Hematopoietic multipotent progenitor cell treated with erythropoietin and hydrocortisone succinate and interleukin-3 and kit ligand, for 6 days (in vitro differentiated cells): ENCODE measurements at regions not wholly inside any gene's neighbourhood (a gene's known extent, or its start where the extent isn't known, plus 50 kb on each side); places are given as distances from the start of the nearest gene placed in this dataset.
"Not testable (repeated sequence)": the region's sequence is repeated elsewhere in the genome, so short reads cannot be mapped to it uniquely, and the experiment has no call there.

Experiments
- DNase-seq: peaks from one replicate; pipeline ENCODE4 v3.0.0-alpha.2; 2015

DNA sequence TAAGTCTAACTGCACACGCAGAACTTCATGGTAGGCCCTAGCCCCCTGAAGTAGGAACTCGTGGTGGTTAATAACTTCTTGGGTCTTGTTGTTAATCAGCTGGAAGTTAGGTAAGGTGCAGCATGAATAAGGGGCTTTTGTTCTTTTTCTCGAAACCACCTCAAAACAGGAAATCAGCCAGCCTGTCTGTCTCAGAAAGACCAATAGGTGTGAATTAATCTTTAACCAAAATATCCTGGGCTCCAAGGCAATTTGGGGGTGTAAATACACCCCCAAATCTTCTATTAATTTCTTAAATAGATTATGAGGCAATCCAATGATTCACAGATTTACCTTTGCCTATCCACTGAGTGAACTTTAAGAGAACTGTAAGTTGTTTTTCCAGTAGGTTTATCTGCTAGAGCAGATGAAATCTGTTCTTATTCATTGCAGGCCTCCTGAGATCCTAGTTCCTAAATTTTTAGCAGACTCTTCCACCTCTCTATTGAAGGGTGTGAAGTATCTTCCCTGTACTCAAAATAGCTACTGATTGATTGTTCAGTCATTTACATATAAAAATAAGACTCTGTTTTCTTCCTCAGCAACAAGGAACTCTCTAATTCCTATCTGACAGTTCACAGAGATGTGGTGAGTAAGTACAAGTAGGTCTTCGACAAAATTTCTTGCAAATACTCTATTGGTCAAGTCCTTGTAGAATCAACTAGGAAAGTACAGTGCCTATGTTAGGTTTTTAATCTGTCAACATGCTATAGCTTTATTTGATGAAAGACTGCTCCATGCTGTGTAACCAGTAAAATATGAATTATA lies 427.1 kb upstream of the NOX3 start:
- no peak for DNase-seq

DNA sequence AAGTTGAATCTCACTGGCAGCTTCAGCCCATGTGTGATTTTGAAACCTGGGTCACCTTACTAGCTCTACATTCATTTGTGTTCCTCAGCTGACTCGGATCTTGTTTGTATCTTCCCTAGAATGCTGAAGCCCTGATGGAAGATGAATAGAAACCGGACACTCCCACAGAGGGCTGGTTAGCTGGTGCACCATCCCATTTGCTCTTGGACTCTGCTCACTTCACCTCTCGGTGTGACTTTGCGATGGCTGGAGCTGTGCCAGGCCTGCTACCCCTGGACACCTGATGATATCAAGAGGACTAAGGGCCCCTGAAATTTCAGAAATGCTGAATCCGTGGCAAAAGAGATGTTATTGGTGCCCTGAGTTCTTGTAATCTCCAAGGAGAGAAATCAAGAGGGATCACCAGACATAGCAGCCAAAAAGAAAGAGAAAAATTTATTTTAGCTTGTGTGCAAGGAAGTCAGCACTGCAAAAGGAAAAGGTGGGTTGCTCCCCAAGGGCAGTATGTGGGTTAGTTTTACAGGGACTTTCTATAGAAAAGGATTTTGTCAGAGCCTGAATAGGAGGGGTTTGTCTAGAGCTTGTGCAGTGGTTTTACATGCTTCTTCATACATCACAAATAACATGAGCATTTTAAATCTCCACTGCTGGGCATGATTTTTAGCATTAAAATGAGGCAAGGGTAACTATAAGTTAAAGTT lies 426.3 kb upstream of the NOX3 start:
- no peak for DNase-seq

DNA sequence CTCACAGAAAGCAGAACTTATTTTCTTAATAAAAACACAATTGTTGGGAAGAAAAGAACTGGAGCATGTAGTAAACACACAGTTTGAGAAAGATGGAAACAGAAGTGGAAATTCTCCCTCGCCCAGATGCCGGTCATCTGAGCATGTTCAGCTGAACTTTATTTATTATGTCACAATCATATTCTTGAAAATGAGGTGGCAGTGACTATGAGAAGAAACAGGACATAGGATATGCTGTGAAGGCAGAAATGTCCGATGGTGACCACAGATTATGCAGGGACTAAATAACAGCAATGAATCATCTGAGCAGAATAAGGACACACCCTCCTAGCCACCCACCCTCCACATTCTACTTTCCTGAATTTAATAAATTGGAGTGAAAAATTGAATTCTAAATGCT lies 425.3 kb upstream of the NOX3 start:
- DNase-seq: peak; percentile 45

DNA sequence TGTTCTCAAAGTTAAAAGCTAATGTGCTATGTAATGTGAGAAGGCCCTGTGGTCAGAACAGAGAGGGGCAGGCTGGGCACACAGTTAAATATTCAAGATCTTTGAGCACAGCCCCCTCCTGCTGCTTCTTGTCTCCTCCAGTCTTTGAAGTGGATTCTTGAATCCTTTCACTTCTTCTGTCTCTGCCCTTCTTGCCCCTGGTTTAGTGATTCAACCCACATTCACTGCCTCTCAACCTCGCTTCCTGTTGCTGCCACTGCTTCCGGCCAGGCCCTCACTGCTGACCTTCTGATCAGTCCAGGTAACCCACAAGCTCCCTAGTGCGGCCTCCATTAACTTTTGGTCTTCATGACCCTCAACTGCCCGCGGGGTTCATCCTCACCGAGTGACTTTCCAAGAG lies 417.3 kb upstream of the NOX3 start:
- DNase-seq: no peak

DNA sequence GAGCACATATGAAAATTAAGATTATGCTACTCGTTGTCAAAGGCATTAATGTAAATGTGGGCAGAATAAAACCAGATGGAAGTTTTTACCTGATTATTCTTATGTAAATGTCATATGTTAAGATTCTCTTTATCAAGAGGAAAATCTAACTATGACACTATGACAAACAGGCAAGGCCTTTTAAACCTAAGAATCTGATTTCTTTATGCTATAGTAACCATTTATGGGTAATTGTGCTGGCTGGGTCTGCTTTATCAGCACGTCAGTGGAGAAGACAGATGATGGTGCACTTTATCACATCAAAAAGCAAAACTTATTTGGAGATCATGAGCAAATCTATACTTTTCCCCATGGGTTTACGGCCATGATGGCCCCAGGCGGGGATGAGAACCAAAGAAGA lies 412.0 kb upstream of the NOX3 start:
- no peak for DNase-seq

DNA sequence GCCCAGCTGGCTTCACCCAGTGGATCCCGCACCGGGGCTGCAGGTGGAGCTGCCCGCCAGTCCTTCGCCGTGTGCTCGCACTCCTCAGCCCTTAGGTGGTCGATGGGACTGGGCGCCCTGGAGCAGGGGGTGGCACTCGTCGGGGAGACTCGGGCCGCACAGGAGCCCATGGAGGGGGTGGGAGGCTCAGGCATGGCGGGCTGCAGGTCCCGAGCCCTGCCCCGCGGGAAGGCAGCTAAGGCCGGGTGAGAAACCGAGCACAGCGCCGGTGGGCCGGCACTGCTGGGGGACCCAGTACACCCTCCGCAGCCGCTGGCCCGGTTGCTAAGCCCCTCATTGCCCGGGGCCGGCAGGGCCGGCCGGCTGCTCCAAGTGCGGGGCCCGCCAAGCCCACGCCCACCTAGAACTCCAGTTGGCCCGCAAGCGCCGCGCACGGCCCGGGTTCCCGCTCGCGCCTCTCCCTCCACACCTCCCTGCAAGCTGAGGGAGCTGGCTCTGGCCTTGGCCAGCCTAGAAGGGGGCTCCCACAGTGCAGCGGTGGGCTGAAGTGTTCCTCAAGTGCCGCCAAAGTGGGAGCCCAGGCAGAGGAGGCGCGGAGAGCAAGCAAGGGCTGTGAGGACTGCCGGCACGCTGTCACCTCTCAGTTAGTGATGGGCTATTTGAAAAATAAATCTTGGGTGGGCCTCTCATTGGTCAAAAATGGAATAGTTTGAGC lies 411.2 kb upstream of the NOX3 start:
- not testable (repeated sequence) for DNase-seq

DNA sequence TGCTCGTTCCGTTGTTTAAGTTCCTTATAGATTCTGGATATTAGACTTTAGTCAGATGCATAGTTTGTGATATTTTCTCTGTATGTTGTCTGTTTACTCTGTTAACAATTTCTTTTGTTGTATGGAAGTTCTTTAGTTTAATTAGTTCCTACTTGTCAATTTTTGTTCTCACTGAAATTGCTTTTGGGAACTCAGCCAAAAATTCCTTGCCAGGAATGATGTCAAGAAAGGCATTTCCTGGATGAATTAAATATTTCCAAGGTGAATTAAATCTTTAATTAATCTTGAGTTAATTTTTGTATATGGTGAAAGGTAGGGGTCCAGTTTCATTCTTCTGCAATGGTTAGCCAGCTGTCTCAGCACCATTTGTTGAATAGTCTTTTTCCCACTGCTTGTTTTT lies 406.2 kb upstream of the NOX3 start:
- no peak for DNase-seq

DNA sequence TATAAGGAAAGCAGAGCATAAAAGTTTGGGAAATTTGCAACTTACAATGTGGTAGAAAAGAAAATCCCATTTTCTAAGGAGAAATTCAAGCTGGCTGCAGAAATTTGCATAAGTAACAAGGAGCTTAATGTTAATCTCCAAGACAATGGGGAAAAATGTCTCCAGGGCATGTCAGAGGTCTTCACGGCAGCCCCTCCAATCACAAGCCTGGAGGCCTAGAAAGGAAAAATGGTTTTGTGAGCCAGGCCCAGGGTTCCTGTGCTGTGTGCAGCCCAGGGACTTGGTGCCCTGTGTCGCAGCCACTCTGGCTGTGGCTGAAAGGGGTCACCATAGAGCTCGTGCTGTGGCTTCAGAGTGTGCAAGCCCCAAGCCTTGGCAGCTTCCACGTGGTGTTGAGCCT lies 403.3 kb upstream of the NOX3 start:
- DNase-seq: not testable (repeated sequence)

DNA sequence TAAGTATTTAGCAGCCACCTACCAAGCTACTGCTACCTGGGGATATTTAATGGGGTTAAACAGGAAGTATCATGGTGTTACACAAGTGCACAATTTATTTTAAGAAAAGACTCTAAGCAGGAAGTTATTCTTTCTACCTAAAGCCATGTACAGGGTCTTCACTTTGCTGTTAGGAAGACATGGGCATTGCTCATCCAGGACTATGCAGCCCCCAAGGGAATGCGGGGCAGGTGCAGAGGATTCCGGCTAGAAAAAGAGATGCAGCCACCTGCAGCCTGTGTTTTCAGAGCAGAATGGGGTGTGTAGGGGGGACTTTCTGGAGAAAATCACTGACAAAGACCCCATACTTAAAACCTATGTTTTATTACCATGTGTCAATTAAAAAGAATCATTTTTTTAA lies 399.1 kb upstream of the NOX3 start:
- DNase-seq: no peak

DNA sequence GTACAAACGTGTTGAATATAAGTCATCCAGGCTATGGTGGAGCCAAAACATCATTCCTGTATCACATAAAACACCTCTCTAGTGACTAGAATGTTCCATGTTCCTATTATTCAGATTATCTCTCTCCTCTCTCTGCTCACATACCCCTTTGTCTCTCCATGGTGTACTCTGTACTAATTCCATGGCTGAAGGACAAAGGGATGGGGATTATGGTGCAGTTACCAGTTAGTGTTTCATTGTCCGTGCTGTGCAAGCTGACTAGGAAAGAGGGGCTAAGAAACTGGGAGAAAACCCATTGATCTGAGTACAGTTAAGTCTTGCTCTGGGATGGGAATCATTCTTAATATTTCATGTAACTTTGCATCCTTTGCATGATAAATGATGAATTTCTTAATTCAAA lies 397.4 kb upstream of the NOX3 start:
- no peak for DNase-seq

DNA sequence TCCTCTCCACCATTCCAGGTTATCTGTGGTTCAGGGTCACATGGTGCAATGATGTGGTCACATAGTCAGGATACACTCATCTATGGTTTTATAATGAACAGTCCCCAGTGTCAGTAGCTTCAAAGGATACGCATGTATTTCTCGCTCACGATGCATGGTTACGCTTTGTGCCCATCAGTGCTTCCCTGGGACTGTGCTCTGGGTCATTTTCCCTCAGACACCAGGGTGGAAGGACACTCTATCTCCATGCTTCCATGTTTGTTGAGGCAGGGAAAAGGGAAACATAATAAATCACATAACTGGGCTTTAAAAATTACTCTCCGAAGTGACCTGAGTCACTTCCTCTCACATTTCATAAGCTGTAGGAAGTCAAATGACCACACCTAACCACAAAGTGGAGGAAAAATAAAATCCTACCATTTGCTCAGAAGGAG lies 394.8 kb upstream of the NOX3 start:
- no peak for DNase-seq

DNA sequence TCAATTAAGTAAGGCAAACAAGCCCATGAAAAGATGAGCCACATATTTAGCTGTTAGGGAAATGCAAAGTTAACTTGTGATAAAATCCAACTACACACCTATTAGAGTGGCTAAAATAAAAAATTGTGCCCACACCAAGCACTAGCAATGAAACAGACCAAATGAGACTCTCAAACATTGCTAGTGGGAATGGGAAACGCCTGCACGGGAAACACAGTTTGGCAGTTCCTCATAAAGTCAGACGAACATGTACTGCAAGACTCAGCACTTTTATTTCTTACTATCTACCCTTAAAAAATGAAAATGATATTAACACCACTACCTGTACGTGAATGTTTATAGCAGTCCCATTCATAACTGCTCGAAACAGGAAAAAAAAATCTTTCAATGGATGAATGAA lies 392.1 kb upstream of the NOX3 start:
- peak; percentile 8 for DNase-seq

DNA sequence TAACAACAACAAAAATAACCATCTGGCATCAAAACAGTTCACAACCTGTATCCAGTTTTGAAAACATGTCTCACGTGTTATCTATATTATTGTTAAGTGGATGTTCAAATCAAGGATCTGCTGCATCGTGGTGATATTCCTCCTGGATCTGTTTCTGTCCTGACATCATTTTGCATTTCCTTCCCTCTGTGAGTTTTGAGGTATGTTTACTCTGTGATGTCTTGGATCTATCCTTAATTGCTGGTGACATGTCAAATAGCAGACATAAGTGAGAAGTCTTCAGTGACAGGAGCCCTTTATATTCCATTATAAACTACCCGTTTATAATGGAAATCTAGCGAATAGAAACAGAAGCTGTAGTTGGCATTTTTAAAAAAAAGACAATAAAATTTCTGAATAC lies 381.8 kb upstream of the NOX3 start:
- DNase-seq: no peak

DNA sequence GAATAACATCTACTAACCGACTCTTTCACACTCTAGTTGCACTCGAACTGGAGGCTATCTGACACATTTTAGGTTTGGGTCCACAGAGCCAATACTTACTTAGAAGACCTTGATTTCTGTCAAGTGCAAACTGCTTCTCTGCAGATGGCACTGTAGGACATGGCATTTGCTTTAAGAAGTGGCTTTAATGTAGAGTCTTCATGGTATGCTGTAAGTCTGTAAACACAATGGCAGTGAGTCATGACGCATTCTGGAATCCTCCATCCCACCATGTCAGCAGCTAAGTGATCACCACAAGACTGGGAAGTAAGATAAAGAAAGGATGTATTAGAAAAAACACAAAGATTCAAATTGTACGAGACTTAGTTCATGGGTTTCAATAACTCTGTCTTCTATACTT lies 377.0 kb upstream of the NOX3 start:
- DNase-seq: no peak

DNA sequence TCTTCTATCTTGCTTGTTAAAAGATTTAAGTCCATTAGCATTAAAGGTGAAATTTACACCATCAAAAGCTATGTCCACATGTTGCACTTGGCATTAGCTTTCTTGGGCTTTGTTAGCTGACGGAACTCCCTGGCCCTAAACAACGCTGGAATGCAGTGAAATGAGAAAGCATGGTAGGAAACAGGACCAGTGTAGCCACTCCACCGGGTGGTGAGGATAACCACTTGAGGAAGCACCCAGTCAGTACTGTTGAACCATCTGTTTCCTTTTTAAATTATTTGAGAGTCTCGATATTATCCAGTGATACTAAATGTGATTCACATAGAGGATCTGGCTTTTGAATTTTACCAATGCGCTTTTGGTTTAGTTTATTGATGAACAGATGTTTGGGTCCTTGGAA lies 374.9 kb upstream of the NOX3 start:
- DNase-seq: no peak

DNA sequence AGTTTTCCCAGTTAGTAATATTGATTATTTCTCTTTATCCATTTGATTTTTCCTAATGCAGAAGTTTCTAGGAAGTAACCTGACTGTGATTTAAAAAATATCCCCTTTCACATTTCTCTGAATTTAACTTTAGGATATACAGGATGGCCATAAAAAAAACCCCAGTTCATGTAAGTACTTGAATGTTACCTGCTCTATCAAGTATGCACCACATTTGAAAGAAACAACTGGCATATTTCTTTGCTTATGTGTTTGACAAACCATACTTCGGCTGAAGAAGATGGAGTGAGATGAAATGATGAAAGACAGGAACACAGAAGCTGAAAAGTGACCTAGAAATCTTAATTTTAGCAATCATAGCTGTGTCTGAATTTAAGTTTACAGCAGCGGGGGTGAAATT lies 374.0 kb upstream of the NOX3 start:
- DNase-seq: no peak

DNA sequence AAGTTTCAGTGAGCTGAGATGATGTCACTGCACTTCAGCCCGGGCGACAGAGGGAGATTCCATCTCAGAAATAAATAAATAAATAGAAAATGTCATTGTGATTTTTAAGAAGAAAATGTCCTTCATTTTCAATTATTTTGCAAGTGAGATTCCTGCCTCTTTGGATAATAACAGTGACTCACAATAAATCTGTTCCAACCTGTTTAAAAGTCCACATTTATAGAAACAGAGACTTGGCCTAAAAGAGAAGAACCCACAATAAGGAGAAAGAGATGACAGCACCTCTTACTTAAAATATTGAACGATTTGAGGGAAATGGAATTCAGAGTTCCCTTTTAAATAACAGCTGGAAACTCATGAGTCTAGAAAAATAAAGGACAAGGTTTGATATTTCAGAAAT lies 373.4 kb upstream of the NOX3 start:
- no peak for DNase-seq

DNA sequence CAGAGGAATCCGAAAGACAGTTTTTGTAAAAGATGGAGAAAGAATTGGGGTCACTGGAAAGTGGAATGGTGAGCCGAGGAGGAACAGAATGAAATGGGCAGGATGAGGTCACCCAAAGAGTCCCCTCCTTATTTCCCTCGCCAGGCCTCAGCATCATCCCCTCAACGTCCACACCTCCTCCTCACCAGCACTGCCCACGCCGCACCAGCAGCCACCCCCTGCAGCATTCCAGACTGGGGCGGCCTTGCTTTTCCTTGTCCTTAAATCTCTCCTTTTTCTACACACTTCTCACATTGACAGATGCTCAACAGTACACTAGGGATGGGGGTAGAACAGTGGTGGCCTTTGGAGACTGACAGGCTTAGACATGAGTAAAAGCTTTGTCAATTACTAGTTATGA lies 363.1 kb upstream of the NOX3 start:
- DNase-seq: no peak

DNA sequence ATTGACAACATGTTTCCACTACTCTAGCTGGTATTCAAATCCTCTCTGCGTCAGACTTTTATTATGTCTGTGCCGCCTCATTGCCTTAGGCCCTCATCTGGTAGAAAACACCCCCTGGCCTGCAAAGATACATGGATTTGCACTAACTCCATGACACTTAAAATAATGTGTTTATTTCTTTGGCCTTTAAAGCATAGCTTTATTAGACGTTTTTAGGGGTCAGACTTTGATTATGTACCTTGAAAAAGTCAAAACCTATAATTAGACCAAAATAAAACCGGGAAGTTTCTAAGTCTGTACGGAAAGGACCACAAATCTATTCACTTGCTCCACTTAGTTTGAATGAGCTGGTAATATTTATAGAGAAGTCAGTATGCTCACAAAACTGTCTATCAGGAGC lies 357.9 kb upstream of the NOX3 start:
- no peak for DNase-seq

DNA sequence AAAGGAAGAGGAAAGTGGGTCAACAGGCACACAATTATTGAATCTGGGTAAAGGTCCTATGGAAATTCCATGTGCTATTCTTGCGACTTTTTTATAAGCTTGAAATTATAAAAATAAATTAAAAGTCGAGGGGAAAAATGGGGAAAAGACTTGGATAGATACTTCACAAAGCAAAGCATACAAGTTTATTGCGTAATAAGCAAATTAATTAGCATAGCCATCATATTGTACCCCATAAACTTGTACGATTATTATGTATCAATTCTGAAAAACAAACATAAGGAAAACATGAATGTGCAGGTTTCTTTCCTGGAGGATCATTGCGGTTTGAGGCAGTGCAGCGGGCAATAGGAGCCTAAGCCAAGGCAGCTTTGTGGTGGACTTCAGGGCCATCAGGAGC lies 351.6 kb upstream of the NOX3 start:
- DNase-seq: no peak

DNA sequence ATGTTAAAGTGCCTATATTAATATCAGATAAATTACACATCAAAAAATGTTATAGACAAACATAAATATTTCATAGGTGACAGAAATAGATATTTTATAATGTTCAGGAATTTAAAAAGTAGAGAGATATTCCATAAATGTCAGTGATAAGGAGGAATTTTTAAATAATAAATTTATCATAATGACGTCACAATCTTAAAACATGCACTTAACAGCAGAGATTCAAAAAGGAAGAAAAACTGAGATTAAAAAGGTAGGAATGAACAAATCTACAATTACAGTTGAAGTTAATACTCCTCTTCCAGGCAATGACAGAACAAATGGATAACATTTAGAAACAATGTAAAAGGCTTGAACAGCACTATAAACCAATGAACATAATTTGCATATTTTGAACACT lies 345.4 kb upstream of the NOX3 start:
- DNase-seq: no peak

DNA sequence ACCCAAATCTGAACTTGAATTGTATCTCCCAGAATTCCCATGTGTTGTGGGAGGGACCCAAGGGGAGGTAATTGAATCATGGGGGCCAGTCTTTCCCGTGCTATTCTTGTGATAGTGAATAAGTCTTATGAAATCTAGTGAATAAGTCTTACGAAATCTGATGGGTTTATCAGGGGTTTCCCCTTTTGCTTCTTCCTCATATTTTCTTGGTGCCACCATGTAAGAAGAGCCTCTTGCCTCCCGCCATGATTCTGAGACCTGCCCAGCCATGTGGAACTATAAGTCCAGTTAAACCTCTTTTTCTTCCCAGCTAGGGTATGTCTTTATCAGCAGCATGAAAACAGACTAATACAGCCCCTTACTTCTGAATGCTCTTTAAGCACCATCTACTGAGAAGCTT lies 343.2 kb upstream of the NOX3 start:
- DNase-seq: peak; percentile 3

DNA sequence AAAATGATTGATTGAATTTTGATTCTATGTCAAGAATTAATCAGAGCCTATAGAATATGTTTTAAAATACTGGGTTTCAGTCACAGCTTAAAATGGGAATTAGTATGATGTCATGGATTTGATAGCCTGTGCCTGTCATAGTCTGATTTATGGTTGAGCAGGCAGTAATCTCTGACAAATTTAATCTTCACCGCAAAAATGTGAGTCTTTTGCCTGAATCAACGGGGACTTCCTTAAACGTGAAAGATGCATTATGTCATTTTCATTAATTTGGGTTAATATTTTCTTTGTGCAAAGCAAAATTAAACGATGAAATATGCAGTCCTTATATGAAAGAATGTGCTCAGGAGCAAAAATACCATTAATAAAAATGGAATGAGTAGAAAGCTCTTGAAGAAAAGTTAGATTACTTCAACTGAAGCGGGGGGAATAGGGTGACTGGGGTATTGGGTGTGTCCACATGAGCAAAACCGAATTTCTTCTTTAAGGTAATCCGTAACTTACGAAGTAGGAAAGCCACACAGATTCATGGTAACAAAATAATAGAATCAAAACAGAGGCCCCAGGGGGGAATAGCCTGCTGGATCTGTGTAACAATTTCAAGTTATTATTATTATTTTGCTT lies 339.6 kb upstream of the NOX3 start:
- no peak for DNase-seq

DNA sequence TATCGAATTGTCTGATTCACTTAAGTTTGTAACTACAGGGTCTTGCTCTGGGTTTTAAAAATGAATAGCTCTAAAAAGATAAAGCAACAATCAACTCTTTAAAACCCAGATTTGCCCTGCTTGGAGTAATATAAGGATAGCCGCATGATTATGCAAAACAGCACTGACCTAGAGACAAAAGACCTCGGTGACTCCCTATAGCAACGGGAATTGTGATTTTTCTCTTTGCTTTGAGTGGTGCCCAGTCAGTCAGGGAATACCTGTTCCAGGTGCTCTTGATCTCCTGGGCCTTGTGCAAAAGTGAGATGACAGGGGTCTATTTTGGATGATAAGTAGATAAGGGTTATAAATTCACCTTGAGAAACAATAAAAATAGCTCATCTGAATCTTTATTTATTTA lies 336.3 kb upstream of the NOX3 start:
- DNase-seq: no peak
